B cell (primary cell): ENCODE measurements at regions not wholly inside any gene's neighbourhood (a gene's known extent, or its start where the extent isn't known, plus 50 kb on each side); places are given as distances from the start of the nearest gene placed in this dataset.

ENCODE experiments used
- ATAC-seq: fragments of 200-7000 bp; cut with Tn5 transposase; one replicate; pipeline ENCODE4 v1.10.0; 2021; ENCODE audit warnings: low read depth, mild to moderate bottlenecking, moderate number of reproducible peaks, moderate library complexity
- CTCF ChIA-PET: fragments of 350-600 bp; sonication (Branson Sonifier 250); formaldehyde crosslinking; loops from one replicate; lab custom pipeline; 2021; ENCODE audit warnings: antibody characterized with exemption, inconsistent platforms; lab: Charles Lee
- POLR2A ChIA-PET: fragments of 350-600 bp; sonication (Branson Sonifier 250); formaldehyde crosslinking; loops from one replicate; lab custom pipeline; 2021; ENCODE audit warnings: antibody characterized with exemption; lab: Charles Lee
- DNase-seq: peaks from one replicate; pipeline ENCODE4 v3.0.0; 2013
- H2AFZ ChIP-seq: 2 replicates; pipeline ENCODE4 v1.6.1; 2012; ENCODE audit warnings: mild to moderate bottlenecking, low read depth, low read length; ENCODE audit not compliant: insufficient read depth, poor library complexity, severe bottlenecking
- H3K27ac ChIP-seq, 2 donors: 1 replicate in 1 of 2; 2 replicates in 1 of 2; pipeline ENCODE4 v1.5.1; 2012 to 2013; ENCODE audit warnings: low read length in 2 of 2, mild to moderate bottlenecking in 2 of 2, moderate library complexity in 1 of 2
- H3K27me3 ChIP-seq, 4 experiments: fragments of 200-600 bp in 1 of 4; sonication (generic) in 1 of 4; replicated peaks in 1 of 4; 1 replicate in 2 of 4; 2 replicates in 2 of 4; pipeline versions ENCODE4 v1.6.1 to v1.7.0; 2013 to 2016; ENCODE audit warnings: low read length in 3 of 4, mild to moderate bottlenecking in 2 of 4, mixed read lengths in 1 of 4, moderate library complexity in 1 of 4; ENCODE audit not compliant: insufficient read depth in 4 of 4, control insufficient read depth in 3 of 4; ENCODE audit errors: control extremely low read depth in 1 of 4
- H3K36me3 ChIP-seq, 2 experiments: replicated peaks in 1 of 2; 1 replicate in 1 of 2; 2 replicates in 1 of 2; pipeline versions ENCODE4 v1.6.1 to v1.7.1; 2013; ENCODE audit warnings: low read length in 1 of 2; ENCODE audit not compliant: insufficient read depth in 2 of 2, control insufficient read depth in 1 of 2; ENCODE audit errors: control extremely low read depth in 1 of 2, extremely low read depth in 1 of 2
- H3K4me1 ChIP-seq, 2 donors: fragments of 200-600 bp in 1 of 2; sonication (generic) in 1 of 2; 1 replicate in 1 of 2; 2 replicates in 1 of 2; pipeline versions ENCODE4 v1.5.1 to v1.6.1; 2013 to 2017; ENCODE audit warnings: low read length in 2 of 2; ENCODE audit not compliant: control insufficient read depth in 2 of 2, insufficient read depth in 2 of 2
- H3K4me2 ChIP-seq: replicated peaks from 2 replicates; pipeline ENCODE3; 2012; ENCODE audit warnings: mild to moderate bottlenecking, low read depth, low read length; ENCODE audit not compliant: poor library complexity, severe bottlenecking
- H3K4me3 ChIP-seq, 5 experiments: fragments of 200-600 bp in 1 of 5; sonication (generic) in 1 of 5; 1 replicate in 3 of 5; 2 replicates in 2 of 5; pipeline versions ENCODE4 v1.5.1 to v1.7.0; 2011 to 2016; ENCODE audit warnings: low read length in 4 of 5, mild to moderate bottlenecking in 4 of 5, low read depth in 2 of 5, control low read depth in 1 of 5, moderate library complexity in 1 of 5; ENCODE audit not compliant: insufficient read depth in 1 of 5; ENCODE audit errors: control extremely low read depth in 1 of 5, extremely low read depth in 1 of 5
- H3K79me2 ChIP-seq: fragments of 200-600 bp; sonication (generic); one replicate; pipeline ENCODE4 v1.6.0; 2016; ENCODE audit warnings: low read length; ENCODE audit not compliant: control insufficient read depth, insufficient read depth
- H3K9ac ChIP-seq: fragments of 200-600 bp; sonication (generic); 2 replicates; pipeline ENCODE4 v1.6.1; 2017; ENCODE audit warnings: mild to moderate bottlenecking, low read length, moderate library complexity
- H3K9me3 ChIP-seq, 3 donors: one replicate each; pipeline versions ENCODE4 v1.6.1 to v1.7.1; 2013; ENCODE audit warnings: low read length in 2 of 3; ENCODE audit not compliant: control insufficient read depth in 2 of 3, insufficient read depth in 1 of 3; ENCODE audit errors: control extremely low read depth in 1 of 3
- H4K20me1 ChIP-seq: 2 replicates; pipeline ENCODE4 v1.6.0; 2012; ENCODE audit warnings: mild to moderate bottlenecking, low read length; ENCODE audit not compliant: insufficient read depth, control insufficient read depth, poor library complexity, severe bottlenecking
- H3K27ac Mint-ChIP-seq: one replicate; pipeline ENCODE4 v1.8.0; 2021; ENCODE audit warnings: mixed read lengths
- H3K27me3 Mint-ChIP-seq: one replicate; pipeline ENCODE4 v1.8.0; 2021; ENCODE audit warnings: mixed read lengths
- H3K4me1 Mint-ChIP-seq: one replicate; pipeline ENCODE4 v1.8.0; 2021; ENCODE audit warnings: mixed read lengths
- H3K4me3 Mint-ChIP-seq: one replicate; pipeline ENCODE4 v1.8.0; 2021; ENCODE audit warnings: mixed read lengths
- H3K9me3 Mint-ChIP-seq: one replicate; pipeline ENCODE4 v1.8.0; 2022; ENCODE audit warnings: mixed read lengths; ENCODE audit not compliant: insufficient read depth
- EZH2 ChIP-seq: IDR thresholded peaks from 2 replicates; pipeline ENCODE4 v1.6.1; 2012; ENCODE audit warnings: borderline replicate concordance, low read depth, mild to moderate bottlenecking, moderate library complexity, low read length; ENCODE audit not compliant: insufficient read depth, poor library complexity, severe bottlenecking
- WGBS: methylation state at CpG from one replicate; pipeline ENCODE4 v1.1.5; 2013; ENCODE audit warnings: missing lambda C conversion rate; ENCODE audit not compliant: insufficient coverage; 5-methylcytosine and 5-hydroxymethylcytosine counted together
- intact Hi-C: fragments of 100-400 bp; cut with micrococcal nuclease; formaldehyde crosslinking; loops from one replicate; pipeline ENCODE4 v1.10.0; 2022
- TF ChIP-seq, protein P1 (sequence below): fragments of 200-600 bp; IDR thresholded peaks from one replicate; pipeline ENCODE4 v1.8.0; 2022; ENCODE audit warnings: antibody characterized with exemption, mild to moderate bottlenecking

DNA sequence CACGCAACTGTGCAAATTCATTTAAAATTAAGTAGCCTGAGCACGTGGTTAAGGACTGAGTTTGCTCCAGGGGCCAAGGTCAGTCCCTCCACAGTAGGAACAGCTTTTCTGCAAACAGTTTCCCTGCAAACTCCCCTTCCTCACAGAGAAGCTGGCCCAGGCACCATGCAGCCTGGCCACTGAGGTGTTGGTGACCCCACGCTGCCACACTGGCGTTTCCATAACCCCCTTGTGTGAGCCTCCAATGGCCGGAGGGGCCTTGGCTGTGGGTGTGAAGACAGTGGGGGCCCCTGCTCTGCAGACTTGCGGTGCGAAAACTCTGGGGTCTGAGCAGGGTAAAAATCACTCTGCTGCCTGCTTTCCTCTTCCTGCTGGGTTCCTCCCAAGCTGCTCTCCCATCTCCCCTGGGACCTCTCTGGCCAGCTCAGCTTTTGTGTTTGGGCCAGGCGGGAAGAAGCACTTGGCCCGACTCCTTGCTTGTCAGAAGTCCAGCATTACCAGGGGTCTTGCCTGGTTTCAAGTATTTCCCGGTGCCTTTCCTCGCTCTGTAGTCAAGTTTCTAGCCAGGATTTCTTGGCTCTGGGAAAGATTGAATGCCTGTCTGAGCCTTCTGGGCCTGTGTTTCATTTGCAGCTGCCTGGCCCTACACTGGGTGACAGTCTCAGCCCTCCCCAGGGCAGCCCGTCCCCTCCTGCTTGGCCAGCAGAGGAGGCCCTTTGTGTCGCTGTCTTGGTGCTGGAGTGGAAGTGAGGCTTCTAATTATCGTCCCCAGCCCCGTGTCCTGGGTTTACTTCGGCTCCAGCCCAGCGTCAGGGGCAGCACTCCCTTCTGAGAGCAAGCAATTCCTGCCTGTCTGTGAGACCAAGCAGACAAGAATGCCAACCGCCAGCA lies 131.4 kb upstream of the SLC1A4 start:
- peak overlapping the region; percentile 97 for H3K4me2 ChIP-seq
- H2AFZ ChIP-seq = peak overlapping the region; percentile 79
- H3K27ac Mint-ChIP-seq = peak overlapping the region; percentile 82

More for the DNA sequence above, 131.4 kb upstream of the SLC1A4 start:
- DNase-seq (no peak), ATAC-seq (no peak)
- ChIA-PET POLR2A (interaction anchor here (1.3 to 2.9 kb wide), 4 partner anchors 16 to 204 kb away, joined by 3 to 33 read pairs (median 24); partner anchors contain the start of gene SERTAD2), CTCF (interaction anchor here (0.9 to 9.0 kb wide), 10 partner anchors 9 to 271 kb away, joined by 3 to 138 read pairs (median 14); partner anchors contain the start of gene SERTAD2)
- peaks cover 72 to 76% of the 10 kb centered on the region in 2 donors for H3K4me1 ChIP-seq
- 92% methylated on average over 16 of the region's 18 CpGs for WGBS
- H3K9ac ChIP-seq = peak overlapping the region; percentile 4
- H3K27me3 ChIP-seq = no peaks in the 10 kb centered on the region
- H3K9me3 ChIP-seq = peaks cover 0 to 5% (median 5%) of the 10 kb centered on the region in 3 donors
- intact Hi-C loops = loop anchor here (2.0 kb wide), 1 partner anchor 127 kb away; no protein-coding TSS in a partner anchor
- H3K4me3 ChIP-seq = no peak overlapping the region
- no peaks in the 10 kb centered on the region for H4K20me1 ChIP-seq
- peak overlapping the region; percentile 91 to 93 for H3K27ac ChIP-seq
- H3K79me2 ChIP-seq = peaks cover 91% of the 10 kb centered on the region
- peaks cover 42% of the 10 kb centered on the region for H3K4me1 Mint-ChIP-seq
- no peak for TF ChIP-seq EZH2
- TF ChIP-seq, protein P1, sequence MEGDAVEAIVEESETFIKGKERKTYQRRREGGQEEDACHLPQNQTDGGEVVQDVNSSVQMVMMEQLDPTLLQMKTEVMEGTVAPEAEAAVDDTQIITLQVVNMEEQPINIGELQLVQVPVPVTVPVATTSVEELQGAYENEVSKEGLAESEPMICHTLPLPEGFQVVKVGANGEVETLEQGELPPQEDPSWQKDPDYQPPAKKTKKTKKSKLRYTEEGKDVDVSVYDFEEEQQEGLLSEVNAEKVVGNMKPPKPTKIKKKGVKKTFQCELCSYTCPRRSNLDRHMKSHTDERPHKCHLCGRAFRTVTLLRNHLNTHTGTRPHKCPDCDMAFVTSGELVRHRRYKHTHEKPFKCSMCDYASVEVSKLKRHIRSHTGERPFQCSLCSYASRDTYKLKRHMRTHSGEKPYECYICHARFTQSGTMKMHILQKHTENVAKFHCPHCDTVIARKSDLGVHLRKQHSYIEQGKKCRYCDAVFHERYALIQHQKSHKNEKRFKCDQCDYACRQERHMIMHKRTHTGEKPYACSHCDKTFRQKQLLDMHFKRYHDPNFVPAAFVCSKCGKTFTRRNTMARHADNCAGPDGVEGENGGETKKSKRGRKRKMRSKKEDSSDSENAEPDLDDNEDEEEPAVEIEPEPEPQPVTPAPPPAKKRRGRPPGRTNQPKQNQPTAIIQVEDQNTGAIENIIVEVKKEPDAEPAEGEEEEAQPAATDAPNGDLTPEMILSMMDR = no peak
- H3K4me3 Mint-ChIP-seq = no peak overlapping the region
- no peaks in the 10 kb centered on the region for H3K27me3 Mint-ChIP-seq
- H3K9me3 Mint-ChIP-seq = no peaks in the 10 kb centered on the region
- peaks cover 2 to 3% of the 10 kb centered on the region in 2 experiments for H3K36me3 ChIP-seq
